ENCODE measurements at regions not wholly inside any gene's neighbourhood (a gene's known extent, or its start where the extent isn't known, plus 50 kb on each side); places are given as distances from the start of the nearest gene placed in this dataset.

DNA sequence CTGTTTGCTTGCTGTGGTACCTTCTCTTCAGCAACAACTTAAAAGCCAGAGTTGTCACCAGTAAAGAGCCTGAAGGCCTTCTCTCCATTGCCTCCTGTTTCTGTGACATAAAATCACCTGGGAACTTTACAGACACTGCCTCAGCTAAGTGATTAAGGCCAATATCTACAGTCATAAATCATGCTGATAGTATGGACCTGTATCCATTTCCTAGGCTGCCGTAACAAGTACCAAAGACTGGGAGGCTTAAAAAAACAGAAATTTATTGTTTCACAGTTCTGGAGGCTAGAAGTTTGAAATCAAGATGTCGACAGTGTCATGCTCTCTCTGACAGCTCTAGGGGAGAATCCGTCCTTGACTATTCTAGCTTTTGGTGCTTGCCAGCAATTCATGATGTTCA lies 108.4 kb upstream of the UNC5B start:
- TF ChIP-seq, protein P1, sequence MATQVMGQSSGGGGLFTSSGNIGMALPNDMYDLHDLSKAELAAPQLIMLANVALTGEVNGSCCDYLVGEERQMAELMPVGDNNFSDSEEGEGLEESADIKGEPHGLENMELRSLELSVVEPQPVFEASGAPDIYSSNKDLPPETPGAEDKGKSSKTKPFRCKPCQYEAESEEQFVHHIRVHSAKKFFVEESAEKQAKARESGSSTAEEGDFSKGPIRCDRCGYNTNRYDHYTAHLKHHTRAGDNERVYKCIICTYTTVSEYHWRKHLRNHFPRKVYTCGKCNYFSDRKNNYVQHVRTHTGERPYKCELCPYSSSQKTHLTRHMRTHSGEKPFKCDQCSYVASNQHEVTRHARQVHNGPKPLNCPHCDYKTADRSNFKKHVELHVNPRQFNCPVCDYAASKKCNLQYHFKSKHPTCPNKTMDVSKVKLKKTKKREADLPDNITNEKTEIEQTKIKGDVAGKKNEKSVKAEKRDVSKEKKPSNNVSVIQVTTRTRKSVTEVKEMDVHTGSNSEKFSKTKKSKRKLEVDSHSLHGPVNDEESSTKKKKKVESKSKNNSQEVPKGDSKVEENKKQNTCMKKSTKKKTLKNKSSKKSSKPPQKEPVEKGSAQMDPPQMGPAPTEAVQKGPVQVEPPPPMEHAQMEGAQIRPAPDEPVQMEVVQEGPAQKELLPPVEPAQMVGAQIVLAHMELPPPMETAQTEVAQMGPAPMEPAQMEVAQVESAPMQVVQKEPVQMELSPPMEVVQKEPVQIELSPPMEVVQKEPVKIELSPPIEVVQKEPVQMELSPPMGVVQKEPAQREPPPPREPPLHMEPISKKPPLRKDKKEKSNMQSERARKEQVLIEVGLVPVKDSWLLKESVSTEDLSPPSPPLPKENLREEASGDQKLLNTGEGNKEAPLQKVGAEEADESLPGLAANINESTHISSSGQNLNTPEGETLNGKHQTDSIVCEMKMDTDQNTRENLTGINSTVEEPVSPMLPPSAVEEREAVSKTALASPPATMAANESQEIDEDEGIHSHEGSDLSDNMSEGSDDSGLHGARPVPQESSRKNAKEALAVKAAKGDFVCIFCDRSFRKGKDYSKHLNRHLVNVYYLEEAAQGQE (IDR thresholded peaks at IDR 0.05; ENCODE audit: insufficient read depth in 1 of 2, low read depth in 2 of 2, low read length in 2 of 2), result no peak
- TF ChIP-seq POLR2AphosphoS5 (IDR thresholded peaks at IDR 0.05; ENCODE audit: low read depth, low read length) (no peak), TAF1 (IDR thresholded peaks at IDR 0.05; ENCODE audit: borderline replicate concordance, insufficient read depth, low read length) (no peak), SIN3A (IDR thresholded peaks at IDR 0.05; ENCODE audit: borderline replicate concordance, insufficient read depth, low read length) (no peak), FOXP2 (optimal IDR thresholded peaks at IDR 0.05; ENCODE audit: borderline replicate concordance, extremely low read depth, extremely low read length, insufficient read depth) (no peak)

Measured in PFSK-1 (cell line).